Fibroblast of lung (primary cell): ENCODE measurements at regions not wholly inside any gene's neighbourhood (a gene's known extent, or its start where the extent isn't known, plus 50 kb on each side); places are given as distances from the start of the nearest gene placed in this dataset.

ENCODE experiments used
- DNase-seq, 2 donors: peaks; one replicate each; pipeline versions ENCODE4 v3.0.0 to v3.0.0-alpha.2; 2010; ENCODE audit warnings: low read depth in 2 of 2
- H2AFZ ChIP-seq: 2 replicates; pipeline ENCODE4 v1.5.1; 2012; ENCODE audit warnings: low read length, control low read depth, inconsistent platforms
- H3K27ac ChIP-seq: 2 replicates; pipeline ENCODE4 v1.5.1; 2011; ENCODE audit warnings: low read length, control low read depth; ENCODE audit not compliant: insufficient read depth
- H3K27me3 ChIP-seq: 2 replicates; pipeline ENCODE4 v1.5.1; 2011; ENCODE audit warnings: mild to moderate bottlenecking, low read length; ENCODE audit not compliant: control insufficient read depth, insufficient read depth
- H3K36me3 ChIP-seq: 2 replicates; pipeline ENCODE4 v1.5.1; 2011; ENCODE audit warnings: low read length; ENCODE audit not compliant: control insufficient read depth, insufficient read depth
- H3K4me1 ChIP-seq: 2 replicates; pipeline ENCODE4 v1.5.1; 2011; ENCODE audit warnings: low read length; ENCODE audit not compliant: control insufficient read depth, insufficient read depth; ENCODE audit errors: extremely low read depth
- H3K4me2 ChIP-seq: 2 replicates; pipeline ENCODE4 v1.5.1; 2011; ENCODE audit warnings: low read length, control low read depth; ENCODE audit not compliant: insufficient read depth; ENCODE audit errors: extremely low read depth
- H3K4me3 ChIP-seq, 4 experiments: fragments of 200-600 bp in 1 of 4; sonication (generic) in 1 of 4; replicated peaks in 1 of 4; 2 replicates each; pipeline ENCODE4 v1.5.1; 2011 to 2016; ENCODE audit warnings: low read length in 4 of 4, low read depth in 3 of 4, mild to moderate bottlenecking in 3 of 4, control low read depth in 2 of 4, inconsistent platforms in 1 of 4, mixed read lengths in 1 of 4; ENCODE audit not compliant: insufficient read depth in 1 of 4; ENCODE audit errors: control extremely low read depth in 1 of 4
- H3K79me2 ChIP-seq: 2 replicates; pipeline ENCODE4 v1.5.1; 2012; ENCODE audit warnings: mild to moderate bottlenecking, low read length, inconsistent platforms; ENCODE audit not compliant: control insufficient read depth, insufficient read depth
- H3K9ac ChIP-seq: 2 replicates; pipeline ENCODE4 v1.5.1; 2011; ENCODE audit warnings: mild to moderate bottlenecking, low read length, control low read depth; ENCODE audit not compliant: insufficient read depth
- H3K9me3 ChIP-seq: 2 replicates; pipeline ENCODE4 v1.5.1; 2012; ENCODE audit warnings: low read depth, low read length; ENCODE audit not compliant: control insufficient read depth, insufficient read depth
- H4K20me1 ChIP-seq: 2 replicates; pipeline ENCODE4 v1.5.1; 2011; ENCODE audit warnings: low read length; ENCODE audit not compliant: control insufficient read depth, insufficient read depth; ENCODE audit errors: extremely low read depth
- EZH2 ChIP-seq: IDR thresholded peaks from 2 replicates; pipeline ENCODE4 v1.5.1; 2012; ENCODE audit warnings: low read length, control low read depth, mild to moderate bottlenecking; ENCODE audit errors: missing control alignments
- TF ChIP-seq, protein P1 (sequence below), 2 donors: IDR thresholded peaks in 1 of 2; conservative IDR thresholded peaks in 1 of 2; 1 replicate in 1 of 2; 2 replicates in 1 of 2; pipeline ENCODE4 v1.5.1; 2011 to 2012; ENCODE audit warnings: low read length in 2 of 2, control low read depth in 1 of 2, inconsistent platforms in 1 of 2, low read depth in 1 of 2, mild to moderate bottlenecking in 1 of 2

DNA sequence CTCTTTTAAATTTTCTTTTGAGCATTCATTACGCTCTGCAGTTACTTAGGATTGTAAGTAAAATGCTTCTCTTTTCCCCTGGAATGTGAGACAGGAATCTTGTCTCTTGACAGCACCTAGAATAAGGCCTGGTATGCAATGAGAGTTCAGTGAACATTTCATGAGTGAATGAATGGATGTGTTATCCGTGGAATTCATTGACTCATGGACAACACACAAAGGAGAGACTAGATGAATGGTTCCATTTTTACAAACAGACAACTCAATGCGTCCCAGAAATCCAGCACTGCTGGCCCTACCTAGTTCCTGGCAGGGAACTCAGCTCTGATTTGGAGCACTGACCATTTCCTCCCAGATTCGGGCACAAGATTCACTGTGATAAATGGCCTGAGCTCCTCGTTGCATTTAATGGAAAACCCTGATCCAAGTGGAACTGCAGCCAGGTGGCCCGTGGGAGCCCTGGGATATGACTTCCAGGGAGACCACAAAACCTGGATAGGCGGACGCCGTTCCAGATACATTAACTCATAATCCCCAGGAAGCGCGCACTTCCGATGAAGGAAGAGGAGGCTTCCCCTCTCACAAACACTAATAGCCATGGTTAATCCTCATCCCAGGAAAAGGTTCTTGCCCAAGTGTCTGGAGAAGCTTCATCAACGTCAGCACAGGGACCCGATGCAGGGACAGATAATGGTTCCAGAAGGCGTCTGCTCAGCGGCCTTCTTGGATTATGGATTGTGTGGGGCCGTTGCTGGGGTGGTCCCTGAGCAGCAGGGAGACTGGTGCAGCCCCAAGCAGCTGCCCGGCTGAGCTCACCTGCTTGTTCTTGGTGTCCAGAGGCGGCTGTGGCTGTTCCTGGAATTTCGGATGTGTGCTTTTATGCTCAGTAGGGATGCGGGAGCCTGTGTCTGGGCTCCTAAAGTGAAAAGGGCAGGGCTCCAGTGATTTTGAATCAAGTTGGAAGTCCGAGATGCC is 211.1 kb upstream of the TSHZ3 start:
- H3K27ac ChIP-seq = no peak overlapping the region
- H3K9ac ChIP-seq = no peak overlapping the region
- no peaks in the 10 kb centered on the region for H3K4me1 ChIP-seq
- H3K9me3 ChIP-seq = no peaks in the 10 kb centered on the region
- no peak overlapping the region for H3K4me2 ChIP-seq
- no peaks in the 10 kb centered on the region for H4K20me1 ChIP-seq
- peak in 1 of 2 donors; percentile 91 for DNase-seq
- TF ChIP-seq, protein P1, sequence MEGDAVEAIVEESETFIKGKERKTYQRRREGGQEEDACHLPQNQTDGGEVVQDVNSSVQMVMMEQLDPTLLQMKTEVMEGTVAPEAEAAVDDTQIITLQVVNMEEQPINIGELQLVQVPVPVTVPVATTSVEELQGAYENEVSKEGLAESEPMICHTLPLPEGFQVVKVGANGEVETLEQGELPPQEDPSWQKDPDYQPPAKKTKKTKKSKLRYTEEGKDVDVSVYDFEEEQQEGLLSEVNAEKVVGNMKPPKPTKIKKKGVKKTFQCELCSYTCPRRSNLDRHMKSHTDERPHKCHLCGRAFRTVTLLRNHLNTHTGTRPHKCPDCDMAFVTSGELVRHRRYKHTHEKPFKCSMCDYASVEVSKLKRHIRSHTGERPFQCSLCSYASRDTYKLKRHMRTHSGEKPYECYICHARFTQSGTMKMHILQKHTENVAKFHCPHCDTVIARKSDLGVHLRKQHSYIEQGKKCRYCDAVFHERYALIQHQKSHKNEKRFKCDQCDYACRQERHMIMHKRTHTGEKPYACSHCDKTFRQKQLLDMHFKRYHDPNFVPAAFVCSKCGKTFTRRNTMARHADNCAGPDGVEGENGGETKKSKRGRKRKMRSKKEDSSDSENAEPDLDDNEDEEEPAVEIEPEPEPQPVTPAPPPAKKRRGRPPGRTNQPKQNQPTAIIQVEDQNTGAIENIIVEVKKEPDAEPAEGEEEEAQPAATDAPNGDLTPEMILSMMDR (conservative IDR thresholded peaks at IDR 0.05 in 1 of 2, IDR thresholded peaks at IDR 0.05 in 1 of 2; ENCODE audit: low read depth in 1 of 2, low read length in 2 of 2) = no peak
- no peak for TF ChIP-seq EZH2
- no peaks in the 10 kb centered on the region for H3K79me2 ChIP-seq
- no peak overlapping the region for H3K4me3 ChIP-seq
- no peak overlapping the region for H2AFZ ChIP-seq
- no peaks in the 10 kb centered on the region for H3K27me3 ChIP-seq
- no peaks in the 10 kb centered on the region for H3K36me3 ChIP-seq

DNA sequence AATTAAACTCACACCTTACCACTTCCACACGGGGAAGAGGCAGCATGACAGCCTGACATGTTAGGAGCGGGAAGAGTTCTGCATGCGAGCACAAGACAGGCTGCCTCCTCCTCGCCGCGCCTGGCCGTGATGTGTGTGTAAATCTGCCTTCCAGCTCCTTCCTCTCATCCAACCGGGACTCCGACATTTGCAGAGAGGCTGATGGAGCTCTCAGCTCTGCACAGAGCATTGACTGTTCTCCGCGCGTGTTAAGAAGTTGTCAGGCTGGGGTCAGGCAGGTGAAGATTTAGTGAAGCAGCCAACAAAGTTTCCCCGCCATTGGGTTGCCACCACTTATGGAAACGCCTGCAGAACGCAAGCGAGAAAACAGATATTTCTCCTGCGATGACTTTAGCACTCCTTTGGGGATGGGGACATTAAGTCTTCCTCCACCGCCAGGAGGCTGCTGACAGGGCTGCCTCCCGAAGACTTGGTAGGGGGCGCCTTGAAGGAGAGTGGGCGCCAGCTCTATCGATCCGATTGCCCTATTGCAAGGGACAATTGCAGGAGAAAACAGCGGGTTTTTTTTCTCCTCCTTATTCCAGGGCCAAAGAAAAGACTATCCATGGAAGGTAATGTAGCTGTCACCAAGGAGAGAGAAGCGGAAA is 213.9 kb upstream of the TSHZ3 start:
- no peaks in the 10 kb centered on the region for H3K27me3 ChIP-seq
- no peaks in the 10 kb centered on the region for H3K36me3 ChIP-seq
- no peak overlapping the region for H3K4me2 ChIP-seq
- no peak overlapping the region for H3K9ac ChIP-seq
- no peak overlapping the region for H2AFZ ChIP-seq
- H4K20me1 ChIP-seq = no peaks in the 10 kb centered on the region
- TF ChIP-seq, protein P1 (conservative IDR thresholded peaks at IDR 0.05 in 1 of 2, IDR thresholded peaks at IDR 0.05 in 1 of 2; ENCODE audit: low read depth in 1 of 2, low read length in 2 of 2) = no peak
- TF ChIP-seq EZH2 = no peak
- DNase-seq = no peak
- H3K9me3 ChIP-seq = no peaks in the 10 kb centered on the region
- H3K4me1 ChIP-seq = no peaks in the 10 kb centered on the region
- H3K79me2 ChIP-seq = no peaks in the 10 kb centered on the region
- no peak overlapping the region for H3K27ac ChIP-seq
- no peak overlapping the region for H3K4me3 ChIP-seq

DNA sequence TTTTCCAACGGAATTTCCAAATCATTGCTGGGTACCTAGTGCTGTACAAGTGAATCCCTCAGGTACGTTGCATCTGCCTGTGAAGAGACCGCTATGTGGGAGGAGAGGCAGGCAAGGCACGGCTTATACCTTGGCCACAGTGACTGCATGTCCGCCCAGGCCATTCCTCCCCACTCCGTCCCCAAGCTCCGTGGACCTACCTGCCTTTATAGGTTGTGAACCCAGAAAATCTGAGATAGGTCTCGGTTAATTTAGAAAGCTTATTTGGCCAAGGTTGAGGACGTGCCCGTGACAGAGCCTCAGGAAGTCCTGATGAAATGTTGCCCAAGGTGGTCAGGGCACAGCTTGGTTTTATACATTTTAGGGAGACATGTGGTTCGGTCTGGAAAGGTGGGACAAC is 218.5 kb upstream of the TSHZ3 start:
- Histone ChIP-seq H3K27ac (no peak overlapping the region), H3K4me3 (no peak overlapping the region), H3K36me3 (no peaks in the 10 kb centered on the region), H3K79me2 (no peaks in the 10 kb centered on the region), H3K9me3 (no peaks in the 10 kb centered on the region), H3K4me1 (no peaks in the 10 kb centered on the region), H4K20me1 (no peaks in the 10 kb centered on the region), H2AFZ (no peak overlapping the region), H3K4me2 (no peak overlapping the region), H3K27me3 (no peaks in the 10 kb centered on the region), H3K9ac (no peak overlapping the region)
- TF ChIP-seq EZH2 = no peak
- DNase-seq = no peak
